GM12878 (cell line): ENCODE measurements at regions not wholly inside any gene's neighbourhood (a gene's known extent, or its start where the extent isn't known, plus 50 kb on each side); places are given as distances from the start of the nearest gene placed in this dataset.

Experiments used
- ATAC-seq: fragments of 200-7000 bp; cut with Tn5 transposase; 3 replicates; pipeline ENCODE4 v1.9.1; 2020; ENCODE audit warnings: mild to moderate bottlenecking, moderate library complexity
- BruUV-seq: library from RNA; stranded (reverse); fragments of 400-500 nt; replicated peaks from 2 replicates; lab custom pipeline; 2021; lab: Mats Ljungman, UMichigan
- CTCF ChIA-PET: fragments of 300-600 bp; sonication (Branson Sonifier 250); formaldehyde crosslinking; extraction: SDS; loops from one replicate; lab custom pipeline; 2021; ENCODE audit warnings: inconsistent platforms; lab: Yijun Ruan, JAX
- POLR2A ChIA-PET: fragments of 350-600 bp; formaldehyde crosslinking; extraction: SDS; loops from one replicate; lab custom pipeline; 2021; ENCODE audit warnings: inconsistent platforms; lab: Charles Lee
- RAD21 ChIA-PET: fragments of 300-600 bp; sonication (Branson Sonifier 250); formaldehyde crosslinking; loops from one replicate; lab custom pipeline; 2023; ENCODE audit warnings: antibody characterized with exemption; ENCODE audit not compliant: unreplicated experiment; lab: Charles Lee
- SMC1A ChIA-PET: fragments of 300-600 bp; sonication (Branson Sonifier 250); formaldehyde crosslinking; loops from one replicate; lab custom pipeline; 2023; ENCODE audit not compliant: unreplicated experiment, uncharacterized antibody; lab: Charles Lee
- DNase-seq: peaks from one replicate; pipeline ENCODE4 v3.0.0-alpha.2; 2011; ENCODE audit warnings: low read depth, low spot score
- FAIRE-seq: peaks from 3 replicates; lab custom pipeline; 2011; peaks lifted over from hg19 to GRCh38; lab: Jason Lieb, UNC
- H2AFZ ChIP-seq: 2 replicates; pipeline ENCODE4 v1.6.0; 2011; ENCODE audit warnings: low read depth, low read length, control low read depth; ENCODE audit not compliant: control insufficient read depth
- H3K27ac ChIP-seq: 2 replicates; pipeline ENCODE4 v1.5.1; 2011; ENCODE audit warnings: control low read depth; ENCODE audit not compliant: control insufficient read depth, insufficient read depth
- H3K27me3 ChIP-seq, 2 experiments: replicated peaks in 1 of 2; 2 replicates each; pipeline versions ENCODE4 v1.6.0 to v1.6.1; 2011; ENCODE audit warnings: low read length in 1 of 2; ENCODE audit not compliant: control insufficient read depth in 2 of 2, insufficient read depth in 2 of 2
- H3K36me3 ChIP-seq, 2 experiments: 2 replicates each; pipeline ENCODE4 v1.5.1; 2011; ENCODE audit warnings: low read length in 1 of 2; ENCODE audit not compliant: control insufficient read depth in 2 of 2, insufficient read depth in 2 of 2
- H3K4me1 ChIP-seq: 2 replicates; pipeline ENCODE4 v1.6.1; 2011; ENCODE audit warnings: mild to moderate bottlenecking, low read length, moderate library complexity, mixed read lengths; ENCODE audit not compliant: control insufficient read depth, insufficient read depth
- H3K4me2 ChIP-seq: 2 replicates; pipeline ENCODE4 v1.6.0; 2011; ENCODE audit warnings: control low read depth; ENCODE audit not compliant: control insufficient read depth, insufficient read depth
- H3K4me3 ChIP-seq: fragments of 200-600 bp; sonication (generic); 2 replicates; pipeline ENCODE4 v1.5.1; 2016
- H3K79me2 ChIP-seq: 2 replicates; pipeline ENCODE4 v1.6.0; 2011; ENCODE audit warnings: low read length; ENCODE audit not compliant: control insufficient read depth, insufficient read depth
- H3K9ac ChIP-seq: 2 replicates; pipeline ENCODE4 v1.8.0; 2011; ENCODE audit warnings: low read length, control low read depth, mixed read lengths; ENCODE audit not compliant: control insufficient read depth, insufficient read depth
- H3K9me3 ChIP-seq: replicated peaks from 3 replicates; pipeline ENCODE4 v1.5.1; 2011; ENCODE audit warnings: mild to moderate bottlenecking, low read length; ENCODE audit not compliant: control insufficient read depth, insufficient read depth
- H4K20me1 ChIP-seq: 2 replicates; pipeline ENCODE4 v1.6.0; 2011; ENCODE audit not compliant: control insufficient read depth, insufficient read depth
- ESRRA ChIP-seq: IDR thresholded peaks from 2 replicates; pipeline ENCODE4 v1.6.1; 2012; ENCODE audit warnings: mild to moderate bottlenecking, low read length, improper control_type of control experiment
- POLR2A ChIP-seq: IDR thresholded peaks from 2 replicates; pipeline ENCODE4 v1.6.1; 2011; ENCODE audit warnings: low read depth, mild to moderate bottlenecking, low read length
- WGBS: methylation state at CpG from one replicate; pipeline ENCODE4 v1.1.6; 2016; ENCODE audit warnings: low lambda C conversion rate; ENCODE audit not compliant: insufficient replicate concordance, insufficient coverage; ENCODE audit errors: missing lambda C conversion rate; 5-methylcytosine and 5-hydroxymethylcytosine counted together
- in situ Hi-C: fragments of 300-500 bp; cut with MboI; formaldehyde crosslinking; loops from 9 replicates; pipeline ENCODE4 v1.14.3; 2018; ENCODE audit warnings: mixed read lengths
- intact Hi-C: fragments of 100-400 bp; cut with micrococcal nuclease; formaldehyde crosslinking; loops from one replicate; pipeline ENCODE4 v1.14.2; 2022; ENCODE audit not compliant: unreplicated experiment
- TF ChIP-seq, protein P1 (sequence below): fragments of 450-650 bp; formaldehyde crosslinking; IDR thresholded peaks from 2 replicates; pipeline ENCODE4 v1.5.0; 2022; ENCODE audit warnings: mild to moderate bottlenecking, missing genetic modification characterization

DNA sequence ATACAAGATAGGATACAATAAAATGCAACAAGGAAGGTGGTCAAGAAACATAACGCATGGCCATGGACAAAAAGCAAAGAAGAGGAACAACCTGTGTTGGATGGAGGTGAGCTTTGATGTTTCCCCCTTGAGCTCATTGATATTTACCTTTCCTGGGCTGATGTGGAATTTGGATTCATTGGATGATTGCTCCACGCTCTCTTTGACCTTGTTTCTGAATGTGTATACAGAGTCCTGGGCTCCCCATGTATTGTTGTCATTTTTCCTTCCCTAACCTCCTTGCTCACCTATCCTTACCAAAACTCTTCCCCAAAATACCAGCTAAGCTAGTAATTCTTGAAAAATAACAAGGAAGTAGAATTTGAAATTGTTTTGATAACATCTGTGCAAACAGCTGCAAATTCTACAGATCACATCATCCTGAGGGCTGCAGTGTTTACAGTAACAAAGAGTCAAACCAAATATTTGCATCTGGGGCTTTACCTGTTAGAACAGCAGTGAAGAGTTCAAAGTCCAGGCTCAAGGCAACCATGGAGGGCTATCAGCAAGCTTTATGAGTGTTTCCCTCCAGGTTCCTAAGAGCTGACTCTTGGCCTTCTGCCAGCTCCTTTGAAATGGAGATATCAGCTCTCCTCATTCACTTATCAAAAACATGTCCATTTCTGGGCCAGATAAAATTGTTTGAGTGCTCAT, 214.3 kb upstream of the MARCKS start (continued):
- TF ChIP-seq, protein P1, sequence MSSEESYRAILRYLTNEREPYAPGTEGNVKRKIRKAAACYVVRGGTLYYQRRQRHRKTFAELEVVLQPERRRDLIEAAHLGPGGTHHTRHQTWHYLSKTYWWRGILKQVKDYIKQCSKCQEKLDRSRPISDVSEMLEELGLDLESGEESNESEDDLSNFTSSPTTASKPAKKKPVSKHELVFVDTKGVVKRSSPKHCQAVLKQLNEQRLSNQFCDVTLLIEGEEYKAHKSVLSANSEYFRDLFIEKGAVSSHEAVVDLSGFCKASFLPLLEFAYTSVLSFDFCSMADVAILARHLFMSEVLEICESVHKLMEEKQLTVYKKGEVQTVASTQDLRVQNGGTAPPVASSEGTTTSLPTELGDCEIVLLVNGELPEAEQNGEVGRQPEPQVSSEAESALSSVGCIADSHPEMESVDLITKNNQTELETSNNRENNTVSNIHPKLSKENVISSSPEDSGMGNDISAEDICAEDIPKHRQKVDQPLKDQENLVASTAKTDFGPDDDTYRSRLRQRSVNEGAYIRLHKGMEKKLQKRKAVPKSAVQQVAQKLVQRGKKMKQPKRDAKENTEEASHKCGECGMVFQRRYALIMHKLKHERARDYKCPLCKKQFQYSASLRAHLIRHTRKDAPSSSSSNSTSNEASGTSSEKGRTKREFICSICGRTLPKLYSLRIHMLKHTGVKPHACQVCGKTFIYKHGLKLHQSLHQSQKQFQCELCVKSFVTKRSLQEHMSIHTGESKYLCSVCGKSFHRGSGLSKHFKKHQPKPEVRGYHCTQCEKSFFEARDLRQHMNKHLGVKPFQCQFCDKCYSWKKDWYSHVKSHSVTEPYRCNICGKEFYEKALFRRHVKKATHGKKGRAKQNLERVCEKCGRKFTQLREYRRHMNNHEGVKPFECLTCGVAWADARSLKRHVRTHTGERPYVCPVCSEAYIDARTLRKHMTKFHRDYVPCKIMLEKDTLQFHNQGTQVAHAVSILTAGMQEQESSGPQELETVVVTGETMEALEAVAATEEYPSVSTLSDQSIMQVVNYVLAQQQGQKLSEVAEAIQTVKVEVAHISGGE (CRISPR knock-in tag), result no peak

DNA sequence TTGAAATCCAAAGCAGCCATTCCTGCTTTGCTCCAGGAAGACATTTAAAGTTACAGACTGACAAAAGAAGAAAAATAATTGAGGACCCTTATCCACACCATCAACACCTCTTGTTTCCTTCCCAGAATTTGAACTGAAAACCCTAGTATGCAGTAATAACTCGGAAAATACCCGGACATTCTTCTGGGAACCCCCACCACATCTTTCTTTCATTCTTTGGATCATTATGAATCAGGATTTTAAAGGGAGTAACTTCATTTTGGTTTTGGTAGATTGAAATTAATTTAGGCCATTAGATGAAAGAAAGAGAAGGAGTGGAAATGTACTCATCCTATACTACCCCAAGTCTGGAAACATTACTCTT, 213.8 kb upstream of the MARCKS start:
- Histone ChIP-seq H4K20me1 (no peaks in the 10 kb centered on the region), H3K4me1 (peaks cover 43% of the 10 kb centered on the region), H3K79me2 (peaks cover 14% of the 10 kb centered on the region), H3K27me3 (no peaks in the 10 kb centered on the region), H3K4me2 (peak overlapping the region; percentile 36), H3K9ac (peak overlapping the region; percentile 25; the same call in 1 of the 2 replicates), H2AFZ (no peak overlapping the region), H3K4me3 (peak overlapping the region; percentile 16; the same call in 1 of the 2 replicates), H3K27ac (peak overlapping the region; percentile 89), H3K36me3 (no peaks in the 10 kb centered on the region), H3K9me3 (no peaks in the 10 kb centered on the region)
- ChIA-PET POLR2A (interaction anchor here (0.6 to 9.3 kb wide), 8 partner anchors 8 to 349 kb away, joined by 4 to 304 read pairs (median 10); no protein-coding TSS in a partner anchor), RAD21 (interaction anchor here (0.7 to 10.5 kb wide), 18 partner anchors 8 to 337 kb away, joined by 3 to 395 read pairs (median 6); no protein-coding TSS in a partner anchor), SMC1A (interaction anchor here (0.8 to 10.5 kb wide), 12 partner anchors 8 to 355 kb away, joined by 3 to 489 read pairs (median 14); no protein-coding TSS in a partner anchor), CTCF (interaction anchor here (1.0 to 9.3 kb wide), 10 partner anchors 9 to 337 kb away, joined by 3 to 146 read pairs (median 4); no protein-coding TSS in a partner anchor)
- TF ChIP-seq ESRRA, result no peak
- TF ChIP-seq, protein P1 (CRISPR knock-in tag), result no peak
- TF ChIP-seq POLR2A, result no peak
- TSS peak; percentile 75 for BruUV-seq
- 0% methylated on average over 2 of the region's 2 CpGs for WGBS
- in situ Hi-C loops, result loop anchor here (25.0 kb wide), 2 partner anchors 1806 to 1906 kb away; no protein-coding TSS in a partner anchor
- no peak for FAIRE-seq
- ATAC-seq, result no peak
- no peak for DNase-seq
- intact Hi-C loops, result loop anchor here (1.0 to 10.0 kb wide), 3 partner anchors 9 to 321 kb away; no protein-coding TSS in a partner anchor
